ENCODE measurements at regions not wholly inside any gene's neighbourhood (a gene's known extent, or its start where the extent isn't known, plus 50 kb on each side); places are given as distances from the start of the nearest gene placed in this dataset.

DNA sequence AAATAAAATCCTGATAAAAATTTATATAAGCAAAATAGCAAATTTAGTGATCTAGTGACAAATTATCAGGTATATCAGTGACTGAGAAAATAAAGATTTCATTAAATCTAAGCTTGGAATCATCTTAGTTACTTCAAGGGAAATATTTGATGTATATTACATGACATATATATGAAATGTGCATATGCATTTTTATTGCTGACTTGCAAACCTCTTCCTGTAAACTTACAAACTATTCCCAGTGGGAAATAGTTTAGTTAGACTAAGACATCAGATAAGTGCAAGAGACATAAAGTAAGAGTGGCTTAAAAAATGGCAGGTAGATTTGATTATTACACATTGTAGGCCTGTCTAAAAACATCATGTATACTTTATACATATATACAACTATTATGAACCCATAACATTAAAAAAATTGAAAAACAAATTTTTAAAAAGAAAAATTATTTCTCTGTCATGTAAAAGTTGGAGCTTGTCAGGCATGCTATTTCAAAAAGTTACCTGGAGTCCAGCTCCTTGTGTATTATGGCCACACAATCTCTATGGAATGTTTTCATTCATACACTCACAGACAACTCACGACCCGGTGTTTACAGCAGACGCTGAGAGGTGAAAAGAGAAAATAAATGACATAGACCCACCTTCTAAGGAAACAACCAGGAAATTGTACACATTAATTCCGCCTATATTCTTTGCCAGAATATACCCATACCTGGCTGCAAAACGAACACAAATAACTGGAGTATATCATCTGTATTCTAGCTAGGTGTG lies 724.5 kb downstream of the SLITRK6 start:
- POLR2A ChIA-PET: no interaction called here
- no peaks in the 10 kb centered on the region for H3K27me3 Mint-ChIP-seq
- ATAC-seq (ENCODE audit: low read depth) (no peak), DNase-seq (no peak)
- TF ChIP-seq, protein P1, sequence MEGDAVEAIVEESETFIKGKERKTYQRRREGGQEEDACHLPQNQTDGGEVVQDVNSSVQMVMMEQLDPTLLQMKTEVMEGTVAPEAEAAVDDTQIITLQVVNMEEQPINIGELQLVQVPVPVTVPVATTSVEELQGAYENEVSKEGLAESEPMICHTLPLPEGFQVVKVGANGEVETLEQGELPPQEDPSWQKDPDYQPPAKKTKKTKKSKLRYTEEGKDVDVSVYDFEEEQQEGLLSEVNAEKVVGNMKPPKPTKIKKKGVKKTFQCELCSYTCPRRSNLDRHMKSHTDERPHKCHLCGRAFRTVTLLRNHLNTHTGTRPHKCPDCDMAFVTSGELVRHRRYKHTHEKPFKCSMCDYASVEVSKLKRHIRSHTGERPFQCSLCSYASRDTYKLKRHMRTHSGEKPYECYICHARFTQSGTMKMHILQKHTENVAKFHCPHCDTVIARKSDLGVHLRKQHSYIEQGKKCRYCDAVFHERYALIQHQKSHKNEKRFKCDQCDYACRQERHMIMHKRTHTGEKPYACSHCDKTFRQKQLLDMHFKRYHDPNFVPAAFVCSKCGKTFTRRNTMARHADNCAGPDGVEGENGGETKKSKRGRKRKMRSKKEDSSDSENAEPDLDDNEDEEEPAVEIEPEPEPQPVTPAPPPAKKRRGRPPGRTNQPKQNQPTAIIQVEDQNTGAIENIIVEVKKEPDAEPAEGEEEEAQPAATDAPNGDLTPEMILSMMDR (IDR thresholded peaks at IDR 0.05): no peak
- no peak for TF ChIP-seq EZH2 (IDR thresholded peaks at IDR 0.05; ENCODE audit: borderline replicate concordance, insufficient read depth, low read depth, low read length, poor library complexity, severe bottlenecking)
- H3K27me3 ChIP-seq (replicated peaks in 1 of 4; ENCODE audit: control extremely low read depth in 1 of 4, control insufficient read depth in 3 of 4, insufficient read depth in 4 of 4, low read length in 3 of 4): no peaks in the 10 kb centered on the region
- no peak overlapping the region for H3K4me3 ChIP-seq (ENCODE audit: control extremely low read depth in 1 of 5, extremely low read depth in 1 of 5, insufficient read depth in 1 of 5, low read depth in 2 of 5, low read length in 4 of 5)
- no peaks in the 10 kb centered on the region for H3K4me1 ChIP-seq (ENCODE audit: control insufficient read depth in 2 of 2, insufficient read depth in 2 of 2, low read length in 2 of 2)
- no peaks in the 10 kb centered on the region for H4K20me1 ChIP-seq (ENCODE audit: control insufficient read depth, insufficient read depth, low read length, poor library complexity, severe bottlenecking)
- intact Hi-C loops (cut with micrococcal nuclease): no loop called here
- no peak overlapping the region for H3K9ac ChIP-seq (ENCODE audit: low read length)
- no CpG with 5 or more reads among the region's 5 CpGs for WGBS (ENCODE audit: insufficient coverage)
- no peak overlapping the region for H3K27ac Mint-ChIP-seq
- no peak overlapping the region for H3K4me3 Mint-ChIP-seq
- H3K27ac ChIP-seq (ENCODE audit: low read length in 2 of 2): no peak overlapping the region
- no peaks in the 10 kb centered on the region for H3K4me1 Mint-ChIP-seq
- H3K4me2 ChIP-seq (replicated peaks; ENCODE audit: low read depth, low read length, poor library complexity, severe bottlenecking): no peak overlapping the region
- no peaks in the 10 kb centered on the region for H3K36me3 ChIP-seq (replicated peaks in 1 of 2; ENCODE audit: control extremely low read depth in 1 of 2, control insufficient read depth in 1 of 2, extremely low read depth in 1 of 2, insufficient read depth in 2 of 2, low read length in 1 of 2)
- no peaks in the 10 kb centered on the region for H3K9me3 ChIP-seq (ENCODE audit: control extremely low read depth in 1 of 3, control insufficient read depth in 2 of 3, insufficient read depth in 1 of 3, low read length in 2 of 3)
- H2AFZ ChIP-seq (ENCODE audit: insufficient read depth, low read depth, low read length, poor library complexity, severe bottlenecking): no peak overlapping the region
- CTCF ChIA-PET: no interaction called here
- peaks cover 4% of the 10 kb centered on the region for H3K9me3 Mint-ChIP-seq (ENCODE audit: insufficient read depth)
- H3K79me2 ChIP-seq (ENCODE audit: control insufficient read depth, insufficient read depth, low read length): no peaks in the 10 kb centered on the region

DNA sequence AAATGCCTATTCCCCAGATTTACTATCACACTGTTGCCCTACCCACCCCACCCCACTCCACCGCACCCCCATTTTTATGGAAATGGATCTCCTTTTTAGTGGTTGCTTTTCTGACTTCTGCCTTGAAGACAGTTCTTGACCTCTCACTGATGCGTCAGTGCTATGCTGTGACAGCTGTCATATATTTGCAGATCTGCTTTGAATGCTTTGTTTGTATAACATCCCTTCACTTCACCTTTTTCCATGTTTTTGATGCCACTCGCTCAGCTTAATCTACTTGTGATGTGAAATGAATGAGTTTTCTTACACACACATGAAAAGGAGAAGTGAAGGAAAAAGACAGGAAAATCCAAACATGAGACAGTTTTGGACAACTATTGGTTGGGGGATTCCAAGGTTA lies 731.0 kb downstream of the SLITRK6 start:
- POLR2A ChIA-PET: no interaction called here
- Mint-ChIP-seq H3K27ac (no peak overlapping the region), H3K27me3 (no peaks in the 10 kb centered on the region), H3K9me3 (ENCODE audit: insufficient read depth) (peaks cover 2% of the 10 kb centered on the region), H3K4me3 (no peak overlapping the region), H3K4me1 (no peaks in the 10 kb centered on the region)
- ATAC-seq (ENCODE audit: low read depth) (no peak), DNase-seq (no peak)
- TF ChIP-seq EZH2 (IDR thresholded peaks at IDR 0.05; ENCODE audit: borderline replicate concordance, insufficient read depth, low read depth, low read length, poor library complexity, severe bottlenecking): no peak
- TF ChIP-seq, protein P1 (IDR thresholded peaks at IDR 0.05): no peak
- Histone ChIP-seq H3K27me3 (replicated peaks in 1 of 4; ENCODE audit: control extremely low read depth in 1 of 4, control insufficient read depth in 3 of 4, insufficient read depth in 4 of 4, low read length in 3 of 4) (no peaks in the 10 kb centered on the region), H4K20me1 (ENCODE audit: control insufficient read depth, insufficient read depth, low read length, poor library complexity, severe bottlenecking) (no peaks in the 10 kb centered on the region), H3K4me1 (ENCODE audit: control insufficient read depth in 2 of 2, insufficient read depth in 2 of 2, low read length in 2 of 2) (no peaks in the 10 kb centered on the region), H3K4me3 (ENCODE audit: control extremely low read depth in 1 of 5, extremely low read depth in 1 of 5, insufficient read depth in 1 of 5, low read depth in 2 of 5, low read length in 4 of 5) (no peak overlapping the region), H3K9ac (ENCODE audit: low read length) (no peak overlapping the region), H3K4me2 (replicated peaks; ENCODE audit: low read depth, low read length, poor library complexity, severe bottlenecking) (no peak overlapping the region), H3K36me3 (replicated peaks in 1 of 2; ENCODE audit: control extremely low read depth in 1 of 2, control insufficient read depth in 1 of 2, extremely low read depth in 1 of 2, insufficient read depth in 2 of 2, low read length in 1 of 2) (no peaks in the 10 kb centered on the region), H3K79me2 (ENCODE audit: control insufficient read depth, insufficient read depth, low read length) (no peaks in the 10 kb centered on the region), H2AFZ (ENCODE audit: insufficient read depth, low read depth, low read length, poor library complexity, severe bottlenecking) (no peak overlapping the region), H3K27ac (ENCODE audit: low read length in 2 of 2) (no peak overlapping the region), H3K9me3 (ENCODE audit: control extremely low read depth in 1 of 3, control insufficient read depth in 2 of 3, insufficient read depth in 1 of 3, low read length in 2 of 3) (peaks cover 0 to 3% (median 1%) of the 10 kb centered on the region in 3 donors)
- intact Hi-C loops (cut with micrococcal nuclease): no loop called here
- CTCF ChIA-PET: no interaction called here
- WGBS (ENCODE audit: insufficient coverage): no CpG with 5 or more reads among the region's 3 CpGs

All from B cell (primary cell).